ENCODE measurements at regions not wholly inside any gene's neighbourhood (a gene's known extent, or its start where the extent isn't known, plus 50 kb on each side); places are given as distances from the start of the nearest gene placed in this dataset.
"Not testable (repeated sequence)": the region's sequence is repeated elsewhere in the genome, so short reads cannot be mapped to it uniquely, and the experiment has no call there.

GRCh38 chr14:106610691-106611090 is 1084.3 kb downstream of the TMEM121 start:
- intact Hi-C loops (cut with DNase I; ENCODE audit: low total_unique reads), result no loop called here

GRCh38 chr14:106613256-106613655 is 1086.9 kb downstream of the TMEM121 start:
- Histone ChIP-seq H3K27me3 (no peaks in the 10 kb centered on the region), H3K27ac (no peak overlapping the region), H3K36me3 (no peaks in the 10 kb centered on the region), H3K4me1 (no peaks in the 10 kb centered on the region), H3K9me3 (no peaks in the 10 kb centered on the region), H3K4me3 (no peak overlapping the region)
- no peak for TF ChIP-seq CTCF (IDR thresholded peaks at IDR 0.05)
- no peak for TF ChIP-seq POLR2A (IDR thresholded peaks at IDR 0.05)
- DNase-seq, result no peak
- intact Hi-C loops (cut with DNase I; ENCODE audit: low total_unique reads), result no loop called here

More at GRCh38 chr14:106610691-106611090, 1084.3 kb downstream of the TMEM121 start:
- Histone ChIP-seq H3K27me3 (no peaks in the 10 kb centered on the region), H3K27ac (no peak overlapping the region), H3K36me3 (no peaks in the 10 kb centered on the region), H3K4me3 (no peak overlapping the region), H3K9me3 (no peaks in the 10 kb centered on the region), H3K4me1 (no peaks in the 10 kb centered on the region)
- no peak for DNase-seq
- no peak for TF ChIP-seq CTCF (IDR thresholded peaks at IDR 0.05)
- TF ChIP-seq POLR2A (IDR thresholded peaks at IDR 0.05), result no peak

- DNase-seq; intact Hi-C loops (cut with DNase I; ENCODE audit: low total_unique reads); H3K27me3 ChIP-seq; H3K36me3 ChIP-seq; H3K4me3 ChIP-seq; H3K27ac ChIP-seq; H3K9me3 ChIP-seq; H3K4me1 ChIP-seq: not testable (repeated sequence)
These were observed 1092.1 kb downstream of the TMEM121 start for GRCh38 chr14:106618471-106618951.

- no peaks in the 10 kb centered on the region for H3K4me1 ChIP-seq
- no peaks in the 10 kb centered on the region for H3K9me3 ChIP-seq
- TF ChIP-seq CTCF (IDR thresholded peaks at IDR 0.05) (no peak), POLR2A (IDR thresholded peaks at IDR 0.05) (no peak)
- DNase-seq, result no peak
- H3K27ac ChIP-seq, result no peak overlapping the region
- H3K4me3 ChIP-seq, result no peak overlapping the region
- intact Hi-C loops (cut with DNase I; ENCODE audit: low total_unique reads), result no loop called here
- H3K27me3 ChIP-seq, result peaks cover 0 to 2% of the 10 kb centered on the region in 2 donors
- no peaks in the 10 kb centered on the region for H3K36me3 ChIP-seq
These were observed 1093.2 kb downstream of the TMEM121 start for GRCh38 chr14:106619606-106620005.

GRCh38 chr14:106620368-106620767 is 1094.0 kb downstream of the TMEM121 start:
- no peaks in the 10 kb centered on the region for H3K9me3 ChIP-seq
- DNase-seq, result no peak
- no peak for TF ChIP-seq POLR2A (IDR thresholded peaks at IDR 0.05)
- no peak for TF ChIP-seq CTCF (IDR thresholded peaks at IDR 0.05)
- no peaks in the 10 kb centered on the region for H3K36me3 ChIP-seq
- H3K27ac ChIP-seq, result no peak overlapping the region
- peaks cover 0 to 2% of the 10 kb centered on the region in 2 donors for H3K27me3 ChIP-seq
- intact Hi-C loops (cut with DNase I; ENCODE audit: low total_unique reads), result no loop called here
- no peak overlapping the region for H3K4me3 ChIP-seq
- no peaks in the 10 kb centered on the region for H3K4me1 ChIP-seq

GRCh38 chr14:106622200-106622745 is 1095.9 kb downstream of the TMEM121 start:
- Histone ChIP-seq H3K36me3 (no peaks in the 10 kb centered on the region), H3K4me3 (no peak overlapping the region), H3K9me3 (no peaks in the 10 kb centered on the region), H3K27me3 (peaks cover 0 to 2% of the 10 kb centered on the region in 2 donors), H3K27ac (no peak overlapping the region), H3K4me1 (no peaks in the 10 kb centered on the region)
- intact Hi-C loops (cut with DNase I; ENCODE audit: low total_unique reads), result no loop called here
- DNase-seq, result no peak
- no peak for TF ChIP-seq CTCF (IDR thresholded peaks at IDR 0.05)
